ENCODE measurements at regions not wholly inside any gene's neighbourhood (a gene's known extent, or its start where the extent isn't known, plus 50 kb on each side); places are given as distances from the start of the nearest gene placed in this dataset.

DNA sequence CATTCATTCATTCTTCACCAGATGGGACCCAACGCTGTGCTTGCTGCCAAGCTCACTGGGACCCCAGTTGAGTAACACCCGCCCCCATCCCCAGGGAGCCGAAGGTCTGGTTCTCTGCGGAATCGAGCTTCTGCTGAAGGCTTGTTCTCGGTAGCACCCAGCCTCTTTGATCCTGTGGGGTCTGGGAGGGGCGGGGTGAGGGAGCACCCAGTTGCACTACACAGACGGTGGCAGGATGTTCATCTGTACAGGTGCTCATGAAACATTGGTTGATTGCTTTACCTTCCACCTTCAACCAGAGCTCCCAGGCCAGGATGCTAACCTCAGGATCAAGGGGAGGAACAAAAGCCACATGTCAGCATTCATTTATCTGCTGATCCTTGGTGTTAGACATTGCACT, 77.7 kb upstream of the RGMA start:
- WGBS (ENCODE audit: insufficient coverage): 60% methylated on average over 2 of the region's 8 CpGs
- Mint-ChIP-seq H3K4me1 (peaks cover 5 to 6% (median 6%) of the 10 kb centered on the region in 3 donors), H3K4me3 (no peak overlapping the region), H3K9me3 (no peaks in the 10 kb centered on the region), H3K36me3 (no peaks in the 10 kb centered on the region), H3K27ac (no peak overlapping the region), H3K27me3 (peaks cover 22 to 29% of the 10 kb centered on the region in 2 donors)
- H3K4me3 ChIP-seq (ENCODE audit: control insufficient read depth in 1 of 2, extremely low read depth in 1 of 2, low read length in 1 of 2): no peak overlapping the region
- ChIA-PET POLR2A (no interaction called here), CTCF (no interaction called here)
- H3K27me3 ChIP-seq (replicated peaks in 1 of 2; ENCODE audit: control insufficient read depth in 2 of 2, extremely low read depth in 1 of 2, insufficient read depth in 2 of 2, low read length in 1 of 2): peaks cover 0 to 17% of the 10 kb centered on the region in 2 experiments
- peaks cover 0 to 7% of the 10 kb centered on the region in 2 experiments for H3K4me1 ChIP-seq (ENCODE audit: control insufficient read depth in 1 of 2, extremely low read depth in 1 of 2, insufficient read depth in 2 of 2, low read length in 2 of 2)
- DNase-seq: peak in 8 of 35 experiments; percentile 1 to 20 (median 10)
- peak in 3 of 4 experiments; percentile 23 to 57 (median 30) for ATAC-seq (replicated peaks in 1 of 4)
- no peak overlapping the region for H3K27ac ChIP-seq (ENCODE audit: low read length)
- no peaks in the 10 kb centered on the region for H3K9me3 ChIP-seq
- no peaks in the 10 kb centered on the region for H3K36me3 ChIP-seq (ENCODE audit: control insufficient read depth in 2 of 2, extremely low read depth in 1 of 2, insufficient read depth in 1 of 2, low read length in 1 of 2)

GRCh38 chr15:93165734-93166470, 76.9 kb upstream of the RGMA start:
- Mint-ChIP-seq H3K4me3 (no peak overlapping the region), H3K27ac (no peak overlapping the region), H3K27me3 (peaks cover 16 to 21% of the 10 kb centered on the region in 2 donors), H3K9me3 (no peaks in the 10 kb centered on the region), H3K4me1 (peaks cover 5 to 6% (median 6%) of the 10 kb centered on the region in 3 donors), H3K36me3 (no peaks in the 10 kb centered on the region)
- Histone ChIP-seq H3K4me3 (ENCODE audit: control insufficient read depth in 1 of 2, extremely low read depth in 1 of 2, low read length in 1 of 2) (no peak overlapping the region), H3K27me3 (replicated peaks in 1 of 2; ENCODE audit: control insufficient read depth in 2 of 2, extremely low read depth in 1 of 2, insufficient read depth in 2 of 2, low read length in 1 of 2) (peaks cover 0 to 17% of the 10 kb centered on the region in 2 experiments), H3K36me3 (ENCODE audit: control insufficient read depth in 2 of 2, extremely low read depth in 1 of 2, insufficient read depth in 1 of 2, low read length in 1 of 2) (no peaks in the 10 kb centered on the region), H3K27ac (ENCODE audit: low read length) (no peak overlapping the region), H3K4me1 (ENCODE audit: control insufficient read depth in 1 of 2, extremely low read depth in 1 of 2, insufficient read depth in 2 of 2, low read length in 2 of 2) (peaks cover 0 to 7% of the 10 kb centered on the region in 2 experiments), H3K9me3 (no peaks in the 10 kb centered on the region)
- ATAC-seq (replicated peaks in 1 of 4): no peak
- WGBS (ENCODE audit: insufficient coverage): no CpG with 5 or more reads among the region's 10 CpGs
- no peak for DNase-seq
- POLR2A ChIA-PET: no interaction called here
- CTCF ChIA-PET: no interaction called here

DNA sequence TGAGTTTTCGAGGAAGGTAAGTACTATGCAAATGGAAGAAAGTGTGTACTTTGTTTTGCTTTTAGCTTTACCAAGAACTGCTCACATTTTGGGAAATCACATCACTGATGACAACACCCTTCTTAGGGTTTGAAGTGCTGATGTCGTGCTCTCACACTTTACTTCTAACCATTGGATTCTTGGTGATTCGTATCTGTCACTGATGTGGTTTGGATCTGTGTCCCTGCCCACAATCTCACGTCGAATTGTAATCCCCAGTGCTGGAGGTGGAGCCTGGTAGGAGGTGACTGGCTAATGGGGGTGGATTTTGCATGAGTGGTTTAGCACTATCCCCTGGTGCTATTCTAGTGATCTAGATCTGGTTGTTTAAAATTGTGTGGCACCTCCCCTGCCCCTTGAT, 75.4 kb upstream of the RGMA start:
- Histone ChIP-seq H3K4me3 (ENCODE audit: control insufficient read depth in 1 of 2, extremely low read depth in 1 of 2, low read length in 1 of 2) (no peak overlapping the region), H3K4me1 (ENCODE audit: control insufficient read depth in 1 of 2, extremely low read depth in 1 of 2, insufficient read depth in 2 of 2, low read length in 2 of 2) (peaks cover 0 to 7% of the 10 kb centered on the region in 2 experiments), H3K36me3 (ENCODE audit: control insufficient read depth in 2 of 2, extremely low read depth in 1 of 2, insufficient read depth in 1 of 2, low read length in 1 of 2) (no peaks in the 10 kb centered on the region), H3K27me3 (replicated peaks in 1 of 2; ENCODE audit: control insufficient read depth in 2 of 2, extremely low read depth in 1 of 2, insufficient read depth in 2 of 2, low read length in 1 of 2) (peaks cover 0 to 10% of the 10 kb centered on the region in 2 experiments), H3K27ac (ENCODE audit: low read length) (no peak overlapping the region), H3K9me3 (no peaks in the 10 kb centered on the region)
- DNase-seq (peak in 7 of 35 experiments; percentile 4 to 21 (median 15)), ATAC-seq (replicated peaks in 1 of 4) (peak in 2 of 4 experiments; percentile 16 to 64)
- Mint-ChIP-seq H3K27ac (no peak overlapping the region), H3K4me1 (peaks cover 5 to 6% (median 6%) of the 10 kb centered on the region in 3 donors), H3K27me3 (peaks cover 11 to 13% of the 10 kb centered on the region in 2 donors), H3K4me3 (no peak overlapping the region), H3K9me3 (no peaks in the 10 kb centered on the region), H3K36me3 (no peaks in the 10 kb centered on the region)
- no CpG with 5 or more reads among the region's 5 CpGs for WGBS (ENCODE audit: insufficient coverage)
- CTCF ChIA-PET: no interaction called here
- POLR2A ChIA-PET: no interaction called here

- no peak for DNase-seq
- no peak overlapping the region for H3K27ac Mint-ChIP-seq
- ATAC-seq (replicated peaks in 1 of 4): no peak
- H3K36me3 Mint-ChIP-seq: no peaks in the 10 kb centered on the region
- H3K4me1 Mint-ChIP-seq: peaks cover 0 to 6% (median 6%) of the 10 kb centered on the region in 3 donors
- no peaks in the 10 kb centered on the region for H3K9me3 Mint-ChIP-seq
- no peaks in the 10 kb centered on the region for H3K36me3 ChIP-seq (ENCODE audit: control insufficient read depth in 2 of 2, extremely low read depth in 1 of 2, insufficient read depth in 1 of 2, low read length in 1 of 2)
- H3K27me3 ChIP-seq (replicated peaks in 1 of 2; ENCODE audit: control insufficient read depth in 2 of 2, extremely low read depth in 1 of 2, insufficient read depth in 2 of 2, low read length in 1 of 2): peaks cover 0 to 10% of the 10 kb centered on the region in 2 experiments
- no CpG with 5 or more reads among the region's 5 CpGs for WGBS (ENCODE audit: insufficient coverage)
- H3K27me3 Mint-ChIP-seq: peaks cover 3 to 6% of the 10 kb centered on the region in 2 donors
- H3K27ac ChIP-seq (ENCODE audit: low read length): no peak overlapping the region
- H3K4me3 Mint-ChIP-seq: no peak overlapping the region
- peaks cover 0 to 7% of the 10 kb centered on the region in 2 experiments for H3K4me1 ChIP-seq (ENCODE audit: control insufficient read depth in 1 of 2, extremely low read depth in 1 of 2, insufficient read depth in 2 of 2, low read length in 2 of 2)
- CTCF ChIA-PET: no interaction called here
- POLR2A ChIA-PET: no interaction called here
- H3K9me3 ChIP-seq: no peaks in the 10 kb centered on the region
- H3K4me3 ChIP-seq (ENCODE audit: control insufficient read depth in 1 of 2, extremely low read depth in 1 of 2, low read length in 1 of 2): no peak overlapping the region
Measured at GRCh38 chr15:93162560-93162959, 73.5 kb upstream of the RGMA start.

DNA sequence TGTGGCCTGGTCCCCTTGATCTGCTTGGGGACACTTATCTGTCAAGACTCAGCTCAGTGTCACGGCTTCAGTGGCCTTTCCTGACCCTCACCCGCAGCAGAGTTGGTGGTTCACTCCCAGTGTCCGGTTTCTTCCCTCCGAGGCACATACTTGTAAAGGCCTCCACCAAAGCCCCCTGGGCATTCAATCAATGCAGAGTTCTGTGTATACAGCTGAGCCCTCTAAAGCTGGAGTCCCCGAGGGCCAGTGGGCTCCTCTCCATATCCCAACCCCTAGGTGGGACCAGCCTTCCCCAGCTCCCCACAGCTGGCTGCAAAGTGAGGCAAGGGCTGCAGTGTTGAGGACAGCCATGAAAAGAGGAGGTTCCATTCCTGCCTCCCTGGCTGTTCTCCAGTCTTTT, 70.9 kb upstream of the RGMA start:
- H3K27ac Mint-ChIP-seq: no peak overlapping the region
- peaks cover 0 to 3% of the 10 kb centered on the region in 2 experiments for H3K27me3 ChIP-seq (replicated peaks in 1 of 2; ENCODE audit: control insufficient read depth in 2 of 2, extremely low read depth in 1 of 2, insufficient read depth in 2 of 2, low read length in 1 of 2)
- H3K27ac ChIP-seq (ENCODE audit: low read length): no peak overlapping the region
- H3K9me3 Mint-ChIP-seq: peaks cover 0 to 5% (median 0%) of the 10 kb centered on the region in 3 donors
- H3K36me3 Mint-ChIP-seq: no peaks in the 10 kb centered on the region
- peaks cover 3 to 5% of the 10 kb centered on the region in 2 donors for H3K27me3 Mint-ChIP-seq
- WGBS (ENCODE audit: insufficient coverage): 86% methylated on average over 3 of the region's 5 CpGs
- H3K4me3 Mint-ChIP-seq: no peak overlapping the region
- peaks cover 0 to 6% (median 6%) of the 10 kb centered on the region in 3 donors for H3K4me1 Mint-ChIP-seq
- no peak for DNase-seq
- CTCF ChIA-PET: no interaction called here
- POLR2A ChIA-PET: no interaction called here
- no peak for ATAC-seq (replicated peaks in 1 of 4)
- no peaks in the 10 kb centered on the region for H3K36me3 ChIP-seq (ENCODE audit: control insufficient read depth in 2 of 2, extremely low read depth in 1 of 2, insufficient read depth in 1 of 2, low read length in 1 of 2)
- H3K4me1 ChIP-seq (ENCODE audit: control insufficient read depth in 1 of 2, extremely low read depth in 1 of 2, insufficient read depth in 2 of 2, low read length in 2 of 2): no peaks in the 10 kb centered on the region
- no peak overlapping the region for H3K4me3 ChIP-seq (ENCODE audit: control insufficient read depth in 1 of 2, extremely low read depth in 1 of 2, low read length in 1 of 2)
- H3K9me3 ChIP-seq: no peaks in the 10 kb centered on the region

GRCh38 chr15:93158097-93158900, 69.3 kb upstream of the RGMA start:
- Mint-ChIP-seq H3K9me3 (peaks cover 0 to 5% (median 0%) of the 10 kb centered on the region in 3 donors), H3K4me1 (peaks cover under 1 to 1% (median under 1%) of the 10 kb centered on the region in 3 donors), H3K36me3 (no peaks in the 10 kb centered on the region), H3K4me3 (no peak overlapping the region), H3K27ac (no peak overlapping the region), H3K27me3 (peaks cover 3% of the 10 kb centered on the region in 2 donors)
- ATAC-seq (replicated peaks in 1 of 4) (no peak), DNase-seq (no peak)
- H3K27me3 ChIP-seq (replicated peaks in 1 of 2; ENCODE audit: control insufficient read depth in 2 of 2, extremely low read depth in 1 of 2, insufficient read depth in 2 of 2, low read length in 1 of 2): peaks cover 0 to 3% of the 10 kb centered on the region in 2 experiments
- ChIA-PET POLR2A (no interaction called here), CTCF (no interaction called here)
- peaks cover 0 to under 1% of the 10 kb centered on the region in 2 experiments for H3K4me1 ChIP-seq (ENCODE audit: control insufficient read depth in 1 of 2, extremely low read depth in 1 of 2, insufficient read depth in 2 of 2, low read length in 2 of 2)
- H3K36me3 ChIP-seq (ENCODE audit: control insufficient read depth in 2 of 2, extremely low read depth in 1 of 2, insufficient read depth in 1 of 2, low read length in 1 of 2): no peaks in the 10 kb centered on the region
- H3K27ac ChIP-seq (ENCODE audit: low read length): no peak overlapping the region
- 90% methylated on average over 12 of the region's 13 CpGs for WGBS (ENCODE audit: insufficient coverage)
- no peak overlapping the region for H3K4me3 ChIP-seq (ENCODE audit: control insufficient read depth in 1 of 2, extremely low read depth in 1 of 2, low read length in 1 of 2)
- no peaks in the 10 kb centered on the region for H3K9me3 ChIP-seq

Measured in T-cell (primary cell).